ENCODE measurements at regions not wholly inside any gene's neighbourhood (a gene's known extent, or its start where the extent isn't known, plus 50 kb on each side); places are given as distances from the start of the nearest gene placed in this dataset.

DNA sequence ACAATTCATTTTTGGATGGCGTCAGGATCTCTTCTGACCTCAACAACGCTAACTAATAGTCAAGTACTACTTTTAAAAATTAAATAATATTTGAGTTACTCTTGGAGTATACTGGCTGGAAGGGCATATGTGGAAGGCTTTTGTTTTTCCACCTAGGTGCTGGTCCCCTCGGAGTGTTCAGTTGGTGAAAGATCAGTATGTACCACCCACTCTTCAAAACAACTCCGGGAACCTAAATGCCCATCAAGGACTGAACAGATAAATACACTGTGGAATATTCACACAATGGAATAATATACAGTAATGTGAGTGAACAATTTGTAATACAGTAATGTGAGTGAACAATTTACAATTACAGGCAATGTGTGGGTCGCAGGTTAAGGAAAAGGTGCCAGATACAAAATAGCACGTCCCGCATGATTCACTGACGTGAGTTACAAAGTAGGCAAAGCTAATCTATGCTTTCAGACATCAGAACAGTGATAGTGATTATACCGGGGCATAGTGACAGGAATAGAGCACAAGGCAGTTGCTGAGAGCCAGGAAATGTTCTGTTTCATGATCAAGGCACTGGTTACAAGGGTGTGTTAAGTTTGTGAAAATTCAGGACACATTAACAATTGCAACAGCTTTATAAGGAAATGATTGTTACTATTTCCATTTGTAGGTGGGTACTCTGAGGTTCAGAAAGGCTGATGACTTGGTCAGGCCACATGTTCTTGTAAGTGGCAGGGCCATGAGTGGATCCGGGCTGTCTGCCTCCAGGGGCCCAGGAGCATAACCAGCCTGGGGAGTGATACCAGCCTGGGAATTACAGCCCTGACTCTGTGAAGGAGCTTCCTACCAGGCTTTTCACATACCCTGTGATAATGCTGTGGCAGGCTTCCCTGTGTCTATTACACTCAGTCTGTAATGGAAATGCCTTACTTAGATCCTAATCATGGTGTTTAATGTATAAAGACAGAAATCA lies 59.3 kb upstream of the ABCD3 start:
- no peak for TF ChIP-seq ZNF8 (CRISPR knock-in tag; IDR thresholded peaks at IDR 0.05)
- TF ChIP-seq TCF4 (CRISPR knock-in tag; IDR thresholded peaks at IDR 0.05; ENCODE audit: borderline replicate concordance) = no peak
- TF ChIP-seq, protein P1, sequence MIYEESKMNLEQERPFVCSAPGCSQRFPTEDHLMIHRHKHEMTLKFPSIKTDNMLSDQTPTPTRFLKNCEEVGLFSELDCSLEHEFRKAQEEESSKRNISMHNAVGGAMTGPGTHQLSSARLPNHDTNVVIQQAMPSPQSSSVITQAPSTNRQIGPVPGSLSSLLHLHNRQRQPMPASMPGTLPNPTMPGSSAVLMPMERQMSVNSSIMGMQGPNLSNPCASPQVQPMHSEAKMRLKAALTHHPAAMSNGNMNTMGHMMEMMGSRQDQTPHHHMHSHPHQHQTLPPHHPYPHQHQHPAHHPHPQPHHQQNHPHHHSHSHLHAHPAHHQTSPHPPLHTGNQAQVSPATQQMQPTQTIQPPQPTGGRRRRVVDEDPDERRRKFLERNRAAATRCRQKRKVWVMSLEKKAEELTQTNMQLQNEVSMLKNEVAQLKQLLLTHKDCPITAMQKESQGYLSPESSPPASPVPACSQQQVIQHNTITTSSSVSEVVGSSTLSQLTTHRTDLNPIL (CRISPR knock-in tag; IDR thresholded peaks at IDR 0.05; ENCODE audit: low read depth) = no peak
- TF ChIP-seq, protein P2, sequence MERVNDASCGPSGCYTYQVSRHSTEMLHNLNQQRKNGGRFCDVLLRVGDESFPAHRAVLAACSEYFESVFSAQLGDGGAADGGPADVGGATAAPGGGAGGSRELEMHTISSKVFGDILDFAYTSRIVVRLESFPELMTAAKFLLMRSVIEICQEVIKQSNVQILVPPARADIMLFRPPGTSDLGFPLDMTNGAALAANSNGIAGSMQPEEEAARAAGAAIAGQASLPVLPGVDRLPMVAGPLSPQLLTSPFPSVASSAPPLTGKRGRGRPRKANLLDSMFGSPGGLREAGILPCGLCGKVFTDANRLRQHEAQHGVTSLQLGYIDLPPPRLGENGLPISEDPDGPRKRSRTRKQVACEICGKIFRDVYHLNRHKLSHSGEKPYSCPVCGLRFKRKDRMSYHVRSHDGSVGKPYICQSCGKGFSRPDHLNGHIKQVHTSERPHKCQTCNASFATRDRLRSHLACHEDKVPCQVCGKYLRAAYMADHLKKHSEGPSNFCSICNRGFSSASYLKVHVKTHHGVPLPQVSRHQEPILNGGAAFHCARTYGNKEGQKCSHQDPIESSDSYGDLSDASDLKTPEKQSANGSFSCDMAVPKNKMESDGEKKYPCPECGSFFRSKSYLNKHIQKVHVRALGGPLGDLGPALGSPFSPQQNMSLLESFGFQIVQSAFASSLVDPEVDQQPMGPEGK (CRISPR knock-in tag; IDR thresholded peaks at IDR 0.05; ENCODE audit: borderline replicate concordance) = no peak
- TF ChIP-seq PPARA (CRISPR knock-in tag; IDR thresholded peaks at IDR 0.05; ENCODE audit: borderline replicate concordance) = no peak
- TF ChIP-seq, protein P3, sequence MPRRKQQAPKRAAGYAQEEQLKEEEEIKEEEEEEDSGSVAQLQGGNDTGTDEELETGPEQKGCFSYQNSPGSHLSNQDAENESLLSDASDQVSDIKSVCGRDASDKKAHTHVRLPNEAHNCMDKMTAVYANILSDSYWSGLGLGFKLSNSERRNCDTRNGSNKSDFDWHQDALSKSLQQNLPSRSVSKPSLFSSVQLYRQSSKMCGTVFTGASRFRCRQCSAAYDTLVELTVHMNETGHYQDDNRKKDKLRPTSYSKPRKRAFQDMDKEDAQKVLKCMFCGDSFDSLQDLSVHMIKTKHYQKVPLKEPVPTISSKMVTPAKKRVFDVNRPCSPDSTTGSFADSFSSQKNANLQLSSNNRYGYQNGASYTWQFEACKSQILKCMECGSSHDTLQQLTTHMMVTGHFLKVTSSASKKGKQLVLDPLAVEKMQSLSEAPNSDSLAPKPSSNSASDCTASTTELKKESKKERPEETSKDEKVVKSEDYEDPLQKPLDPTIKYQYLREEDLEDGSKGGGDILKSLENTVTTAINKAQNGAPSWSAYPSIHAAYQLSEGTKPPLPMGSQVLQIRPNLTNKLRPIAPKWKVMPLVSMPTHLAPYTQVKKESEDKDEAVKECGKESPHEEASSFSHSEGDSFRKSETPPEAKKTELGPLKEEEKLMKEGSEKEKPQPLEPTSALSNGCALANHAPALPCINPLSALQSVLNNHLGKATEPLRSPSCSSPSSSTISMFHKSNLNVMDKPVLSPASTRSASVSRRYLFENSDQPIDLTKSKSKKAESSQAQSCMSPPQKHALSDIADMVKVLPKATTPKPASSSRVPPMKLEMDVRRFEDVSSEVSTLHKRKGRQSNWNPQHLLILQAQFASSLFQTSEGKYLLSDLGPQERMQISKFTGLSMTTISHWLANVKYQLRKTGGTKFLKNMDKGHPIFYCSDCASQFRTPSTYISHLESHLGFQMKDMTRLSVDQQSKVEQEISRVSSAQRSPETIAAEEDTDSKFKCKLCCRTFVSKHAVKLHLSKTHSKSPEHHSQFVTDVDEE (CRISPR knock-in tag; IDR thresholded peaks at IDR 0.05) = no peak
- TF ChIP-seq ZNF565 (CRISPR knock-in tag; conservative IDR thresholded peaks at IDR 0.05; ENCODE audit: low read depth) = no peak
- TF ChIP-seq ZFP30 (CRISPR knock-in tag; IDR thresholded peaks at IDR 0.05) = no peak
- no peak for TF ChIP-seq ZC3H10 (CRISPR knock-in tag; IDR thresholded peaks at IDR 0.05)
- TF ChIP-seq RARB (CRISPR knock-in tag; IDR thresholded peaks at IDR 0.05) = no peak
- no peak for TF ChIP-seq BACH2 (CRISPR knock-in tag; IDR thresholded peaks at IDR 0.05; ENCODE audit: borderline replicate concordance)
- TF ChIP-seq, protein P4, sequence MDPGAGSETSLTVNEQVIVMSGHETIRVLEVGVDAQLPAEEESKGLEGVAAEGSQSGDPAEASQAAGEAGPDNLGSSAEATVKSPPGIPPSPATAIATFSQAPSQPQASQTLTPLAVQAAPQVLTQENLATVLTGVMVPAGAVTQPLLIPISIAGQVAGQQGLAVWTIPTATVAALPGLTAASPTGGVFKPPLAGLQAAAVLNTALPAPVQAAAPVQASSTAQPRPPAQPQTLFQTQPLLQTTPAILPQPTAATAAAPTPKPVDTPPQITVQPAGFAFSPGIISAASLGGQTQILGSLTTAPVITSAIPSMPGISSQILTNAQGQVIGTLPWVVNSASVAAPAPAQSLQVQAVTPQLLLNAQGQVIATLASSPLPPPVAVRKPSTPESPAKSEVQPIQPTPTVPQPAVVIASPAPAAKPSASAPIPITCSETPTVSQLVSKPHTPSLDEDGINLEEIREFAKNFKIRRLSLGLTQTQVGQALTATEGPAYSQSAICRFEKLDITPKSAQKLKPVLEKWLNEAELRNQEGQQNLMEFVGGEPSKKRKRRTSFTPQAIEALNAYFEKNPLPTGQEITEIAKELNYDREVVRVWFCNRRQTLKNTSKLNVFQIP (CRISPR knock-in tag; IDR thresholded peaks at IDR 0.05; ENCODE audit: borderline replicate concordance, low read depth) = no peak
- no peak for TF ChIP-seq ARNTL (CRISPR knock-in tag; IDR thresholded peaks at IDR 0.05; ENCODE audit: borderline replicate concordance, low read depth)
- no peak for TF ChIP-seq ZNF70 (CRISPR knock-in tag; IDR thresholded peaks at IDR 0.05)

Data from SK-N-SH treated with all-trans-retinoic acid at 6 μM for 48 hours (cell line).